ENCODE measurements at regions not wholly inside any gene's neighbourhood (a gene's known extent, or its start where the extent isn't known, plus 50 kb on each side); places are given as distances from the start of the nearest gene placed in this dataset.

DNA sequence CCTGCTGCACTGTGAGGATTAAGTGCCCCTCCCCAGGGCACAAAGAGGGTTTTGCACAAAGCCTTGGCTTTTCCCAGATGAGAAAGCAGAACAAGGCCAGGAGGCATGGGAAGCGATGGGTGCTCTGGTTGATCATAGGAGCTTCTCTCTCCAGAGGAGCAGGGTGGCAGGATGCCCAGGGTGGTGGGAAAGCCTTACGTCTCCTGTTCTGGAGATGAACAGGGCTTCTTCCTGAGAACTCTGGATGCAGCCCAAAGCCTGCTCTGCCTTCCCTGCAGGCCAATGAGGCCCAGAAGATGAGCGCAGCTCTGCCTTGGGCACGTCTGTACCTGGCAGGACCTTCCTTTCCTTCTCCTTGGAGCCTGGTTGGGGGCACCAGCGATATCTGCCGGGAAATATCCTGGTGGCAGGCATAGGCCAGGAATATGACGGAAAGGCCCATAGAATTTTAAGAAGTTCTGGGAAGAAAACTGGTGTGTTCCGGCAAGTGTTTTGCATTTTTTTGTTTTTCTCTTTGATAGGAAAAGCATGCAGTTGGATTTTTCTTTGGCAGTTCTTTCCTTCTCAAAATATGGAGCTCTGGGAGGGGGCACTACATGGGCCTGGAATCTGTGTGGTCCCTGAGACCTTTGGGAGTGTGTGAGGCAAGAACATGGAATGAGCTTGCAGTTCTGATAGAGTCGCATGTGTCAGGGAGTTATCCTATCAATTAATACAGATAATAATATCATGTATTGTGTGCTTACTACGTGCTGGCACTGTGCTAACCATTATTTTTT lies 253.2 kb upstream of the KLF4 start:
- H3K79me2 ChIP-seq (replicated peaks; ENCODE audit: insufficient read depth): no peaks in the 10 kb centered on the region
- H4K20me1 ChIP-seq (replicated peaks; ENCODE audit: insufficient read depth): no peaks in the 10 kb centered on the region
- H3K36me3 ChIP-seq (ENCODE audit: insufficient read depth): no peaks in the 10 kb centered on the region
- H3K4me1 ChIP-seq (ENCODE audit: insufficient read depth): no peaks in the 10 kb centered on the region
- H3K4me1 Mint-ChIP-seq: no peaks in the 10 kb centered on the region; the same call in 2 of the 3 replicates
- no peak overlapping the region for H3K27ac Mint-ChIP-seq
- H2AFZ ChIP-seq: 0 out of 2 replicates have a peak overlapping the region, but pooled peaks have one; percentile 47
- H3K27ac ChIP-seq (ENCODE audit: low read depth): no peak overlapping the region
- no peak overlapping the region for H3K4me3 ChIP-seq
- no peaks in the 10 kb centered on the region for H3K36me3 Mint-ChIP-seq (ENCODE audit: low read depth)
- no peaks in the 10 kb centered on the region for H3K27me3 ChIP-seq (ENCODE audit: insufficient read depth)
- no peak overlapping the region for H3K4me3 Mint-ChIP-seq
- H3K9me3 Mint-ChIP-seq: no peaks in the 10 kb centered on the region
- no peak overlapping the region for H3K4me2 ChIP-seq
- DNase-seq (ENCODE audit: low spot score) (no peak), ATAC-seq (no peak)
- no peak for TF ChIP-seq ZNF462 (CRISPR knock-in tag; IDR thresholded peaks at IDR 0.05)
- TF ChIP-seq ZNF114 (CRISPR knock-in tag; IDR thresholded peaks at IDR 0.05): no peak
- no peak for TF ChIP-seq EZH2phosphoT487 (IDR thresholded peaks at IDR 0.05; ENCODE audit: unreplicated experiment)
- no peak for TF ChIP-seq NANOG (IDR thresholded peaks at IDR 0.05; ENCODE audit: borderline replicate concordance)
- no peak for TF ChIP-seq STAT1 (IDR thresholded peaks at IDR 0.05; ENCODE audit: unreplicated experiment)
- TF ChIP-seq ZNF331 (CRISPR knock-in tag; IDR thresholded peaks at IDR 0.05; ENCODE audit: low read depth): no peak
- TF ChIP-seq JUNB (IDR thresholded peaks at IDR 0.05; ENCODE audit: unreplicated experiment): no peak
- TF ChIP-seq POLR2AphosphoS5 (IDR thresholded peaks at IDR 0.05; ENCODE audit: low read depth): no peak
- TF ChIP-seq CREB1 (CRISPR knock-in tag; IDR thresholded peaks at IDR 0.05; ENCODE audit: low read depth): no peak
- peaks cover under 1% of the 10 kb centered on the region; the same call in 1 of the 2 replicates for H3K9me2 ChIP-seq (ENCODE audit: insufficient read depth)
- no peaks in the 10 kb centered on the region for H3F3A ChIP-seq (replicated peaks; ENCODE audit: low read depth)
- H3K27me3 Mint-ChIP-seq (ENCODE audit: insufficient read depth, low read depth, poor library complexity): peaks cover 5% of the 10 kb centered on the region

Data from GM23338 (cell line).